Mammary epithelial cell (primary cell): ENCODE measurements at regions not wholly inside any gene's neighbourhood (a gene's known extent, or its start where the extent isn't known, plus 50 kb on each side); places are given as distances from the start of the nearest gene placed in this dataset.

Experiments
- CTCF ChIP-seq, 2 donors: IDR thresholded peaks in 1 of 2; conservative IDR thresholded peaks in 1 of 2; 2 replicates each; pipeline ENCODE4 v1.5.1; 2011 to 2012; ENCODE audit warnings: inconsistent platforms in 2 of 2, low read length in 2 of 2, mild to moderate bottlenecking in 2 of 2, control low read depth in 1 of 2, low read depth in 1 of 2; ENCODE audit not compliant: insufficient read depth in 1 of 2; ENCODE audit errors: extremely low read depth in 1 of 2
- EZH2 ChIP-seq: IDR thresholded peaks from 2 replicates; pipeline ENCODE4 v1.6.1; 2012; ENCODE audit warnings: low read length, inconsistent platforms, borderline replicate concordance

DNA sequence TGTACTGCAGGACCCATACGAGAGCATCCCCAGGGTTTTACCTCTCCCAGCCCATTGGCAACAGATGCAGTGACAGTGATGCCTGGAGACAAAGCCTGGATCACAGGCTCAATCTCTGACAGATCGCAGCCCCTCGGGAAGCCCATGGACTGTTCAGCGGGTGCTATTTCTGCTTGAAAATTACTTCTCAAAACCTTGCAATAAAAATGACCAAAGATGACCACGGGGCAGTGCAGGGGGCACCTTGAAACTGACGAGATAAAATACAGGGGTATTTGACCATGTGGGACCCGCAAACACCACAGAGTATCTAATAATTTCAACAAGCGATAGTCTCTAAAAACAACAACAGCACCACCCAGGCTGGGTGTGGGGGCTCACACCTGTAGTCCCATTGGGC, 118.3 kb downstream of the C16orf95 start:
- no peak for TF ChIP-seq CTCF (conservative IDR thresholded peaks at IDR 0.05 in 1 of 2, IDR thresholded peaks at IDR 0.05 in 1 of 2; ENCODE audit: extremely low read depth in 1 of 2, insufficient read depth in 1 of 2, low read depth in 1 of 2, low read length in 2 of 2)
- TF ChIP-seq EZH2: no peak
